ENCODE measurements at regions not wholly inside any gene's neighbourhood (a gene's known extent, or its start where the extent isn't known, plus 50 kb on each side); places are given as distances from the start of the nearest gene placed in this dataset.

DNA sequence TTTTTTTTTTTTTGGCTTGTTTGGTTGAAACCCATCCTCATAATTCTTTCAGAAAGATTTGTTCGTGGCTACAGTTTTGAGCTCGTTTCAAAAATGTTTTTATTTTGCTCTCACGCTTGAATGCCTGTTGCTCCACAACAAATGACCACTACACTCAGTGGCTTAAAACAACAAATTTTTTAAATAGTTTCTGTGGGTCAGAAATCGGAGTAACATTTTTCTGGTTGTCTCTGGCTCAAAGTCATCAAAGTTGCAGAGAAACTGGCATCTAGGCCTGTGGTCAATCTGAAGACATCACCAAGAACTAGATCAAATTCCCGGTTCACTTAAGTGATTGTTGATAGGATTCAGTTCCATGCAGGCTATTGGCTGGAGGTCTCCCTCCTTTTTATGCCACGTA is 560.0 kb downstream of the SNAPC1 start (continued):
- TF ChIP-seq MTA1 (IDR thresholded peaks at IDR 0.05; ENCODE audit: borderline replicate concordance), result no peak
- TF ChIP-seq SAP30 (IDR thresholded peaks at IDR 0.05; ENCODE audit: borderline replicate concordance, insufficient read depth, low read depth, low read length, poor library complexity, severe bottlenecking), result no peak

- Histone ChIP-seq H3K9me3 (replicated peaks; ENCODE audit: control insufficient read depth, insufficient read depth, low read depth, low read length) (no peaks in the 10 kb centered on the region), H3K27ac (ENCODE audit: extremely low read depth, low read depth, low read length) (no peak overlapping the region), H3K9ac (ENCODE audit: insufficient read depth in 1 of 2, low read depth in 2 of 2, low read length in 2 of 2) (no peak overlapping the region), H3K27me3 (ENCODE audit: control insufficient read depth in 2 of 2, insufficient read depth in 2 of 2, low read length in 2 of 2) (no peaks in the 10 kb centered on the region), H3K79me2 (ENCODE audit: control insufficient read depth, insufficient read depth, low read length) (no peaks in the 10 kb centered on the region), H4K20me1 (replicated peaks; ENCODE audit: control insufficient read depth, insufficient read depth, low read length) (no peaks in the 10 kb centered on the region), H3K4me2 (ENCODE audit: insufficient read depth, low read length) (no peak overlapping the region), H2AFZ (ENCODE audit: low read depth, low read length) (no peak overlapping the region), H3K4me3 (no peak overlapping the region), H3K9me1 (ENCODE audit: control insufficient read depth, insufficient read depth, low read length) (no peaks in the 10 kb centered on the region), H3K4me1 (replicated peaks in 1 of 2; ENCODE audit: control insufficient read depth in 2 of 2, insufficient read depth in 2 of 2, low read length in 2 of 2) (no peaks in the 10 kb centered on the region), H3K36me3 (ENCODE audit: control insufficient read depth, insufficient read depth, low read length) (no peaks in the 10 kb centered on the region)
- WGBS (ENCODE audit: insufficient coverage, low coverage, missing lambda C conversion rate), result 0% methylated on average over 1 of the region's 2 CpGs
- DNase-seq (ENCODE audit: extremely low read depth in 1 of 4, low spot score in 3 of 4), result no peak
- TF ChIP-seq, protein P1, sequence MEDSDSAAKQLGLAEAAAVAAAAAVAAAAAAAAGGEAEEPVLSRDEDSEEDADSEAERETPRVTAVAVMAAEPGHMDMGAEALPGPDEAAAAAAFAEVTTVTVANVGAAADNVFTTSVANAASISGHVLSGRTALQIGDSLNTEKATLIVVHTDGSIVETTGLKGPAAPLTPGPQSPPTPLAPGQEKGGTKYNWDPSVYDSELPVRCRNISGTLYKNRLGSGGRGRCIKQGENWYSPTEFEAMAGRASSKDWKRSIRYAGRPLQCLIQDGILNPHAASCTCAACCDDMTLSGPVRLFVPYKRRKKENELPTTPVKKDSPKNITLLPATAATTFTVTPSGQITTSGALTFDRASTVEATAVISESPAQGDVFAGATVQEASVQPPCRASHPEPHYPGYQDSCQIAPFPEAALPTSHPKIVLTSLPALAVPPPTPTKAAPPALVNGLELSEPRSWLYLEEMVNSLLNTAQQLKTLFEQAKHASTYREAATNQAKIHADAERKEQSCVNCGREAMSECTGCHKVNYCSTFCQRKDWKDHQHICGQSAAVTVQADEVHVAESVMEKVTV (CRISPR knock-in tag; IDR thresholded peaks at IDR 0.05), result no peak
- TF ChIP-seq ARID1B (IDR thresholded peaks at IDR 0.05), result no peak
- in situ Hi-C loops (cut with MboI) (no loop called here), intact Hi-C loops (cut with micrococcal nuclease) (no loop called here)
- CTCF ChIA-PET (ENCODE audit: low intra/inter-chr PET ratio), result no interaction called here
- no TSS peak for BruUV-seq (replicated peaks)
- no peak for ATAC-seq
- FAIRE-seq, result no peak
- POLR2A ChIA-PET, result no interaction called here
These were observed 567.2 kb downstream of the SNAPC1 start for GRCh38 chr14:62329427-62329826.
